Iris pigment epithelial cell (primary cell): ENCODE measurements at regions not wholly inside any gene's neighbourhood (a gene's known extent, or its start where the extent isn't known, plus 50 kb on each side); places are given as distances from the start of the nearest gene placed in this dataset.
A peak's percentile ranks its signal among the peaks of the same experiment; 100 is the strongest.
"Not testable (repeated sequence)": the region's sequence is repeated elsewhere in the genome, so short reads cannot be mapped to it uniquely, and the experiment has no call there.

Experiments used
- DNase-seq: peaks from one replicate; pipeline ENCODE4 v3.0.0-alpha.2; 2011; ENCODE audit warnings: low read depth

DNA sequence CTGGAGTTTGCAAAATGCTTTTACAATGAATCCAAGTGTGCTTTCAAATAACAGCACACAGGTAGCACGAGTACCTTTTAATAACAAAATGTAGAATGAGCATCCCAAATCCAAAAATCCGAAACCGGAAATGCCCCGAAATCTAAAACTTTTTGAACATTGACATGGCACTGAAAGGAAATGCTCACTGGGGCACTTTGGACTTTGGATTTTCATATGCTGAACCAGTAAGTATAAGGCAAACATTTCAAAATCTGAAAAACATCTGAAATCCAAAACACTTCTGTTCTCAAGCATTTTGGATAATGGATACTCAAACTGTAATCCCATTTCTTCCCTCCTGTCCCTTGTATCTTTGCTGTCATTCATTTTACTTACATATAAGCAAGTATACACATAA is 50.1 kb downstream of the GCNT4 start:
- no peak for DNase-seq

DNA sequence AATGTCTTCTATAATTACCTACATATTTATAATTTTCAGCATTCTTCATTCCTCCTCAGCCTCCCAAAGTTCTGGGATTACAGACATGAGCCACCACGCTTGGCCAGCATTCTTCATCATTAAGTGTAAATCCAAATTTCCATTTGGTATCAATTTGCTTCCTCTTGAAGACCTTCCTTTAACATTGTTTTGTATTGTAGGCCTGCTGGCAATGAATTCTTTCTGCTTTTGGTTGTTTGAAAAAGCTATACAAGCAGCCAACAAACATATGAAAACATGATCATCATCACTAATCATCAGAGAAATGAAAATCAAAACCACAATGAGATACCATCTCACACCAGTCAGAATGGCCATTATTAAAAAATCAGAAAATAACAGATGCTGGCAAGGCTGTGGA is 56.4 kb downstream of the GCNT4 start:
- no peak for DNase-seq

DNA sequence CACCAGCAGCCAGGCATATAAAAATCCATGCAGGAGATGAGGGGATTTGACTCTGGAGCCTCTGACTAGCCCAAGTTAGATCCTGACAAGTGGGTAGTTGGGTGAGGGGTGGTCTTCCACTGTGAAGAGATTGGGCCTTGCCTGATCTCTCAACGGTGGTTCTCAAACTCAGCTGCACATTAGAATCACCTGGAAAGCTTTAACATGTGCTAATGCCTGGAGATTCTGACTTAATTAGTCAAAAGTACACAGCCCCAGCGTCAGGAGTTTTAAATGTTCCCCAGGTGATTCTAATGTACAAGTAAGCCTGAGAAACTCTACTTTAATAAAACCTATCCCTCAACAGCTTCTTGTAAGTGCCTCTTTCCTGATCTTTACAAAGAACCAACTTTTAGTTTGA is 57.5 kb downstream of the GCNT4 start:
- no peak for DNase-seq

DNA sequence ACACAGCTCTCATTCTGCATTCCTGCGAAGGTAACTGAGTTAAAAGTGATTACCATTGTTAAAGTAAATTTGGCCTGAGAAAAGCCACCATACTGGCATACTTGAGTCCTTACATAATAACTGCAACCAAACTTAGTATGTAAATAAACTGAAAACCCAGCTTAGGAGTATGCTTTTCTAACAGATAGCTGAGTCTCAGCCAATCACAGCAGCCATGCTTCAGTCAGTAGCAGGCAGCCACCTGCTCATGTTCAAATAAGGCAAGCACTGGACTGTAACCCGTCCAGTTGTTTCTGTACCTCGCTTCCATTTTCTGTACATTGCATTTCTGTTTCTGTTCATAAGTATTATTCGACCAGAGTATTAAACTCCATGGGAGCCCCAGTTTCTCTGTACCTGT is 58.6 kb downstream of the GCNT4 start:
- peak; percentile 1 for DNase-seq

DNA sequence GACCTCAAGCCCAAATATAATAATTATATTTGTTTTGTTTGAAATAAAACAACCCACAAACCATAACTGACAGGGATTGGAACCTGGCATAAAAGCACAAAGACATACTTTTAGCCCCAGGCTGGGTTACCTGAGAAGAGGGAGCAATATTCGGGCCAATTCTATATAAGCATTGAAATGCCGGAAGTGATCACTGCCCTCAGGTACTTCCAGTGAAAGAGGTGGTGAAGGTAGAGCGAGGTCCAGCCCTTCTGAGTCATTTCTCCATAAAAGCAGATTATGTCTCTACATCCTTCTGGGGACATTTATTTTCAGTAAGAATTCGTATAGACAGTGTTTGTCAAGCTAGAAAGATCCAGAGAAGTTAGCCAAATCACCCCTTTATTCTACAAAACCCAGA is 59.6 kb downstream of the GCNT4 start:
- no peak for DNase-seq

DNA sequence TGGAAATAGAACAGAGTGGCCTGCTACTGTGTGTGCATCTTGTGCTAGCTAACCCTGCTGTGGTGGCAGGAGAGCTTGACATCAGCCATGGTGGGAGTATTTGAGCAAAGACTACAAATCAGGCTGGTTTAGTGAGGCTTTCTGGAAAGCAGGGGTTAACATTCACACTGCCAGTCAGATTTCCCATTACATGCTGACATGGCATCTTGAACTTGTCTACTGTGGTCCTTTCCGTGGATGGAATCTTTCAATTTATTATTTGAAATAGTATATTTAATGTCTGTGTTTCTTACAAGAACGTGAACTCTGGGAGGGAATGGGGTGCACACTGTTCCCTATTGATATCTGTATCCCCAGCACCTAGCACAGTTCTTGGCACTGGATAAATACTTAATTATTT is 60.8 kb downstream of the GCNT4 start:
- DNase-seq: no peak

DNA sequence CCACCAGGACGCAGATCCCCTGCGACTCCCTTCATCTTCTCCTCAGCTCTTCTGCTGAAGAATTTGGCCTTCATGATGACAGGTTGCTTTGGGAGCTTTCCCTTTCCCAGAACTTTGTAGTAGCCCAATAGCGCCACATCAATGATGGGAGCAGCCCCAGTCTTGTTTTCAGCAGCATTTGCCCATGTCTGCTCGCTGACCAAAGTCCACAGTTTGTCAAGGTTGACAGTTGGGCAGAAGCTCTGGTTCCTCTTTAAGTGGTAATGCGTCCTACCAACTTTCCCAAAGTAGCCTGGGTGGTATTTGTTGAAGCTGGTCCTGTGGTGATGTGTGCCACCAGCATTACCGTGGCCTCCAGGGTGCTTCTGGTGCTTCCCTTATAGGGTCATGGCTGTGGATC is 62.2 kb downstream of the GCNT4 start:
- no peak for DNase-seq

DNA sequence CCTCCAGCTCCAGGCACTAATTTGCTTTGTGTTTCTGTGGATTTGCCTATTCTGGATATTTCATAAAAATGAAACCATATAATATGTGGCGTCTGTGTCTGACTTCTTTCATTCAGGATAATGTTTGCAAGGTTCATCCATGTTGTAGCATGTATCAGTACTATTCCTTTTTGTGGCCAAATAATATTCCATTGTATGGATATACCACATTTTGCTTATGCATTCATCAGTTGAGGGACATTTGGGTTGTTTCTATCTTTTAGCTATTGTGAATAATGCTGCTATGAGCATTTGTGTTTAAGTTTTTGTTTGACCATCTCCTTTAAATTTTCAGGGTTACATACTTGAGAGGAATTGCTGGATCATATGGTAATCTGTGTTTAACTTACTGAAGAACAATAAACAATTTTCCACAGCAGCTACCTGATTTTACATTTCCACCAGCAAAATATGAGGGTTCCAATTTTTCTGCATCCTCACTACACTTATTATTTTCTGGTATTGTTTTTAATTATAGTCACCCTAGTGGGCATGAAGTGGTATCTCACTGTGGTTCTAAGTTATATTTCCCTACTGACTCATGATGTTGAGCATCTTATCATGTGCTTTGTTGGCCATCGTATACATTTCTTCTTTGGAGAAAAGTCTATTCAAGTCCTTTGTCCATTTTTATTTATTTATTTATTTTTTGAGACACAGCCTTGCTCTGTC is 63.9 kb downstream of the GCNT4 start:
- DNase-seq: no peak

DNA sequence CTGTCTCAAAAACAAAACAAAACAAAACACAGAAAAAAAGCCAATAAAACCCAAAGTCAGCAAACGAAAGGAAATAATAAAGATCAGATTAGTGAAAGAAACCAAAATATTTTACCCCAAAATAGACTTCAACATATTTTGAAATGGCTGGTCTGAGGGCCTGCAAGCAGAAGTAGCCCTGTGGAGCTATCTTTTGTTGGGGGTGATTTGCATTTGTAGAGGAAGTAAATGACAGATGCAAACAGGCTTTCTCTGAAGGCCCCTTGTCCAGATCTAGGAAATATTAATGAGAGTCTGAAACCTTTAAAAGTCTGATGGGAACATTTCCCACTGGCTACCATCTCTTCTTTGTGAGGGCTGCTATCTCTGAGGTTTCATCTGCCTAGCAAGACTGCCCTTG is 74.0 kb downstream of the GCNT4 start:
- no peak for DNase-seq

DNA sequence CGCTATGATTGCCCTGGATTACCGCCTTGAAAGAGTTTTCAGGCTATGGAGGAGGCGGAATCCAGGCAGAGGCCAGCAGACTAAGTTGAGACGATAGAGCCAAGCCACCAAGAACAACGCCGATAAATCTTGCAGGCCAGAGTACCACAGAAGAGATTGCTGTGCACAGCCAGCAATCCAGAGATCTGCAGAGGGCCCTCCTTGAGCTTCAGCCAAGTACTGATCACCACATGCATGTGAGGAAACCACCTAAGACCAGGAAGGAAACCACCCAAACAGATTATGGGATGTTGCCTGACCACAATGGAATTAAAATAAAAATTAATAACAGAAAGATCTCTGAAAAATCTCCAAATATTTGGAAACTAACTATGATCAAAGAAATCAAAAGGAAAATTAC is 74.9 kb downstream of the GCNT4 start:
- peak; percentile 9 for DNase-seq

DNA sequence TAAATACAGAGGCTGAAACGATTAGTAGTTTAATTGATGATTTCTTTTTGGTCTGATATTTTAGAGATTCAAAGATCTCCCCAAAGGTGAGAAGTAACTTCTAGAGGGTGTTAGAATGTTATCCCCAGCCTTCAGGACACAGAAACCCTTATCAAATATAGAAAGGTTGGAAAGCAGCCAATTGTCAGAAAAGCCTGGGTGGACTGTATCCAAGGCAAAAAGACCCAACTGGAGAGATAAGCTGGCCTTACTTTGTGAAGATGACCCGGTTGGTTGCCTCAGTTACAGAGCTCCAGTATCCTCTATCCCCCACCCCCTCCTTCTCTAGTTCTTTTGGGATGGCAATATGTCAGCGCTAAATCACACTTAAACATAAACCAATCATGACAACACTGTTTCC is 75.7 kb downstream of the GCNT4 start:
- no peak for DNase-seq

DNA sequence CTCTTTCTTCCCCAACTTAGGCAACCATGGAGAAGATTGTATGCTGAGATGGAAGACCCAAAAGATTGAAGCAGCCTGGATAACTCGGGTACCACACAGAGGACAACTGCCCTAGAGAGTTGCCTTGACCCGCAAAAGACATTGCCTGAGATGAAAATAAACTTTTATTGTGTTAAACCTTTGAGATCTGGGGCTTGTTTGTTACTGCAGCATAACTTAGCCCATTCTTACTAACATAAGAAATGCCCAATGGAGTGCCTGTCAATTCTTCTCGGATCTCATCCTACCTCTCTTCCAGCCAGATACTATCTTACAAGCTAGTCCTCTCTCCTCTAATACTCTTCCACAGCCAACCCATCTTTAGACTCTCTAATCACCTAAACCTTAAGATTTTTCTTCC is 76.8 kb downstream of the GCNT4 start:
- DNase-seq: no peak

DNA sequence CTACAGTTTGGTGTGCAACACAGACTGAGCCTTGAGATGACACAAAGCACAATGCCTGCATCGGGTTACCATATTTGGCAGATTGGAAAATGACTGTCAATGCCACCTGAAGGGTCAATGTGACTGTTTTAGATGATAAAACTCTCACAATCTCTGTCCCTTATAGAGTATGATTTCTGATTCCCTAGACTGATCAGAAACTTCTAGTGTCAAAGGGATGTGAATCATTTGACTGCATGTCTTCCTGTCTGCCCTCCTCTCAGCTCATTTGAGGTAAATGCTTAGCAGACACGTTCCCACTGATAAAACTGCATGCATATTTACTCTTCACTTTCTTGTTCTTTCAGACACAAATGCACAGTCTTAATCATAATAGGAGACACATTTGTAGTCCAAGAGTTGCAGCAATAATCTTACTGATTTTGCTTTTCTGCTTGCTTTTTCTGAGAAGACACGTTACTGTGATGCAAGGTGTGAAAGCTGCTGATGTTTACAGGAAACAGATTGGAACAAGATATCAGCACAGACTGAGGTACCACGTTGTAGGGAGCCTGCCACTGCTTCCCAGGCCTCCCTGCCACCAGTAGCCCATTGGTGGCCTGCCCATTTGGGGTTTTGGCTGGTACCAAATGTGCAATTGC is 77.8 kb downstream of the GCNT4 start:
- DNase-seq: no peak

DNA sequence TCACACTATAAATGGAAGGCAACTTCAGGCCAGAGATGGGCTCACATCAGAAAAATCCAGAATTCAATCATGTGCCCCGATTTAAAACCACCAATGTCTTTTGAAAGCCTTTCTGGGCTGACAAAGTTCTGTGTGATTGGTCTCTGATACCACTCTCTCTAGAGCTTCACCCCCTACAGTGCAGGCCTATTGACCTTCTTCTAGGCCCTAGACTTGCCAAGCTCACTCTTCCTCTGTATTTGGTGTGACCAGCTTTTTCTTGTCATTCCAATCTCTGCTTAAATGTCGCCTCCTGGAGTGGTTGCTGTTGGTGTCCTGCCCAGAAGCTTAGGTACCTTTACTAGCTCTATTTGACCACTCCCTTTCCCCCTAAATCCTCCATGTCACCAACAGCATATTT is 78.7 kb downstream of the GCNT4 start:
- DNase-seq: no peak

DNA sequence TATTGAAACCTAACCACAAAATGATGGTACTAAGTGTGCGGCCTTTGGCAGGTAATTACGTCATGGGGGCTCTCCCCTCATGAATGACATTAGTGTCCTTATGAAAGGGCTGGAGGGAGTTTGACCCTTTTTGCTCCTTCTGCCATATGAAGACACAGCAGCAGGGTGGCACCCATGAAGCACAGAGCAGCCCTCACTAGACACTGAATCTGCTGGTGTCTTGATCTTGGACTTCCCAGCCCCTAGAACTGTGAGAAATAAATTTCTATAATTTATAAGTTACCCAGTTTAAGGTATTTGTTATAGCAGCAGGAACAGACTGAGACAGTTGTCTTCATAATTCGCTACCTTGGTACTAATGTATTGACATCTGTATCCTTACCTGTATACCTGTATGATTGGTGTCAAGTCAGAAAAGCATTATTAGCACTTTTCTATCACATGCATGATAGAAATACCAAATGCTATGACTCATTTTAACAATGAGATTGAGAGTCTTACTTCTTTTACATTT is 80.4 kb downstream of the GCNT4 start:
- no peak for DNase-seq

DNA sequence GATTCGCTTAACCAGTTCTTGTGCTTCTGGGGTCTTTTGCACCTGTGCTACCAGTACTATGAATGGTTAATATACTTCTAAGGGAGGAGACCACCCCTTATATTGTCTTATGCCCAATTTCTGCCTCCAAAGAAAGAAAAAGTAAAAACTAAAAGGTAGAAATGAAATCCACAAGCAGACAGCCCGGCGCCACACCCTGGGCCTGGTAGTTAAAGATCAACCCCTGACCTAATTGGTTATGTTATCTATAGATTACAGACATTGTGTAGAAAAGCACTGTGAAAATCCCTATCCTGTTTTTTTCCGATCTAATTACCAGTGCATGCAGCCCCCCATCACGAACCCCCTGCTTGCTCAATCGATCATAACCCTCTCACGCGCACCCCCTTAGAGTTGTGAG is 81.5 kb downstream of the GCNT4 start:
- not testable (repeated sequence) for DNase-seq

DNA sequence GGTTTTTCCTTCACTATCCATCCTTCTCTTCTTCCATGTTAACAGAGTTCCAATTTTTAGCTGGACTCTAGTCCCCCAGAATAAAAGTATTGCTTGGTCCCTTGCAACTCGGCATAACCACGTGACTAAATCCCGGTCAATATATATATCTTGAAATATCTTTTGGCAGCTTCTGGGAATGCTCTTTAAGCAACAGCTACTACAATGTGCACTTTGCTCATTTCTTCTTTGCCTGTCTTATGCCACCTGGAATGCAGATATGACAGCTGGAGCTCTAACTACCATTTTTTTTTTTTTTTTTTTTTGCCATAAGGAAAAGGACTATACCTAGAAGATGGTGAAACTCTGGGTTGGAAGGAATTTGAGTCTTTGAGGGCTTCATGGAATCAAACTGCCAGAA is 82.6 kb downstream of the GCNT4 start:
- DNase-seq: no peak

DNA sequence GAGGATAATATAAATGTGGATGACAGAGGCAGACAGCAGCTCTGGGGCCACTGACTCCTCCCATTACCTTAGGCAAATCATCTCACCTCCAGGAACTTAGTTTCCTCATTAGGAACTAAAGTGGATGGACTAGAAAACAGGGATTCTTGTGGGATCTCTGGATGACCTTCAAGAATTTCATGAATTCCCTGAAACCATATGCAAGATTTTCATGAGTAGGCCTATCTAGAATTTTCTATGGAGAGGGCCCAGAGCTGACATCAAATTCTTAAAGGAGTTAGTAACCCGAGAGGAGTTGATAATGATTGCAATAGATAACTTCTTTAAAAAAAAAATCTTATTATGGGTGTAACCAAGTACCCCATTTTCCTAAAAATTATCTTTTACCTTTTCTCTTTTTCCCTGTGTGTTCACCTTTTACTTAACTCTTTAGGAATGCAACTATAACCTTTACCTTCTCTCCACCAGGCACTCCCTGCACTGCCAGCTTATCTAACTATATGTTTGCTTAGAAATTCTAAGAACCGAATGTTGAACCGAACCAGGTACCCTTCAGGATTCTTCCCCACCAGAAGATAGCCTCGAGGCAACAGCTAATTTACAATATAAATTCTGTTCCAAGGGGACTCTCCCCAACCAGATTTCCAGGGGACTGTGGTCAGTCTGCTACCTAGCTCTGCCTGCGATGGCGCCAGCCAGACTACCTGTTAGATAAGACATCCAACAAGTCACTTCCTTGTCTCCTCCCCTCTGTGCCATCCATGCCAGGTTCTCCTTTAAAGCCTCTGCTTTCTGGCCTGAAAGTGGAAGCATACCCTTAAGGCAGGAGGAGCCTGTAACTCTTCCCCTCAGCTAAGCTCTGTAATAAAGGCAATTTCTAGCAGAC is 86.0 kb downstream of the GCNT4 start:
- no peak for DNase-seq

DNA sequence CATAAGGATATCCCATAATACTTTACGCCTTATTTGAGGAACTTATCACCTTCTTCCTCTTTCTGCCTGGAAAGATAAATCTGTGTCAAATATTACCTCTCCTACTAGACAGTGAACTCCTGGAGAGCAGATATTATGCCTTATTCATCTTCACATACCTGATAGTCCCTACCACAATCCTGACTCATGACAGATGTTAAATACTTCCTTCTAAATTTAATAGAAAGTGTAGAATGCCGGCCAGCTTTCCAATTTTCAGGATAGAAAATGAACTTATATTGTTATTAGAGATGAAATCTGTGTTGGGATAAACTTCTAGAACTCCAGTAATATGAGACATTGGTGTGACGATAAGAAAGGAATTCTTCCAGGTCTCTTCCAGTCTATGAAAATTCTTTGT is 89.0 kb downstream of the GCNT4 start:
- DNase-seq: peak; percentile 11

DNA sequence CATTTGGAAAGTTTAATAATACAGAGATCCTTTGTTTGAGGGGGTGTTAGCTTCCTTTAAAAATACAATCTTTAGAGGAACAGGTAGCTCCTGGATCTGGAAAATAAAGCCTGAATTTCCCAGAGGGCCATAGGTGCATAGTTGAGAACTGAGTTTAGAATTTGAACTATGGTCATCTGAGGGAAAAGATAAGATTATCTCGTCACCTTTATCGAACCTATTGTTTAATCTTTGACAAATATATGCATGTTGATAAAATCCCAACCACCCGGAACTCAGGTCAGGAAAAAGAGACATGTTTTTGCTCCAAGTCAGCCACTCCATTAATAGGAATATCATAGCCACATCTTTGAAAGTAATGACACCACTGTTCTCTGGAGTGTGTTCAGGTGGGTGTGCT is 91.7 kb upstream of the FAM169A start:
- no peak for DNase-seq

DNA sequence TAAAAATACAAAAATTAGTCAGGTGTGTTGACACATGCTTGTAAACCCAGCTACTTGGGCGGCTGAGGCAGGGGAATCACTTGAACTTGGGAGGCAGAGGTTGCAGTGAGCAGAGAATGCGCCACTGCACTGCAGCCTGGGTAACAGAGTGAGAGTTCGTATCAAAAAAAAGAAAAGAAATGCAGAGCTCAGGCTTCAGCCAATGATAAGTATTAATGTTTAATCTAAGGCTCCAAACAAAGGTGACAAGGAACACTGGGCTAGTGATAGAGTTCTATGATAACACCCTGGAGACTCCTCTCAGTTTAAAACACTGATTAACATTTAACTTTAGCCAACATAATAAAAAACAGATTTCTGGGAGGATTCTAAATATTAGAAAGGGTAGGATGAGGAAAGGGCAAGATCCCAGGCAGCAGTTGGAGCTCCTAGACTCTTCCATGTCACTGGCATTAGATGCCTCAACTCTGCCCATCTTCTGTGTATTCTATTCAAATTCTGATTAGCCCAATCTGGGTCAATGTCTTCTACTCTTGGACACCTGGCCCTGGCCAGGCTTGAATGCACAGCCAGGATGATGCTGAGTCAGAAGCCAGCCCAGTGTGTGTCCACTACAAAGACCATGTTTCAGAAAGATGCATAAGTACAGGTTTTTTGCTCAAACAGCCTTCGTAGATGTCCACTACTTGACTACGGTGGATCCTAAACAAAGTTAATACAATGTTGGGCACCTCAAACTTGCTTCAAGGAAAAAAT is 91.0 kb upstream of the FAM169A start:
- DNase-seq: no peak

DNA sequence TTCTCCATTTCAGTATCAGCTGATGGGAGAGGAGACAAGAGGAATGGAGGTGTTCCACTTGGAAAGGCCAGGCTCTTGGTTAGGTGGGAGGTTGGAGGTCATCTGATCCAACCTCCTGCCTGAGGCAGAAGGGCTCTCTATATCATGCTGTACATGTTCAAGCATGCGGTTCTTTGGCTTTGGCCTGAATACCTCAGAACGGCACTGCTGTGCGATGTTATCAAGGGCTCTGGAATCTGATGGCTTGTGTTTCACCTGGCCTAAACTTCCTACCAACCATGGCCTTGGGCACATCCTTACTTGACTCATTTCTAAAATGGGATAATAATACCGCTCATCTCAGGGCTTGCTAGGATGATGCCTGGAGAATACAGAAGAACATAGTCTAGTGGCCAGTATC is 90.1 kb upstream of the FAM169A start:
- DNase-seq: no peak
